H1 (cell line): ENCODE measurements at regions not wholly inside any gene's neighbourhood (a gene's known extent, or its start where the extent isn't known, plus 50 kb on each side); places are given as distances from the start of the nearest gene placed in this dataset.

Experiments used
- BACH1 ChIP-seq: IDR thresholded peaks from 2 replicates; pipeline ENCODE4 v1.6.1; 2012; ENCODE audit warnings: low read length, improper control_type of control experiment
- JUN ChIP-seq: IDR thresholded peaks from 2 replicates; pipeline ENCODE4 v1.6.1; 2011; ENCODE audit warnings: low read depth, mild to moderate bottlenecking, improper control_type of control experiment, low read length
- KDM4A ChIP-seq: IDR thresholded peaks from one replicate; pipeline ENCODE4 v1.7.1; 2012; ENCODE audit warnings: low read depth, mild to moderate bottlenecking, moderate library complexity, low read length, inconsistent platforms; ENCODE audit not compliant: severe bottlenecking
- SIRT6 ChIP-seq: IDR thresholded peaks from one replicate; pipeline ENCODE4 v1.7.1; 2012; ENCODE audit warnings: low read length, inconsistent platforms
- SRF ChIP-seq: IDR thresholded peaks from 2 replicates; pipeline ENCODE4 v1.6.1; 2011; ENCODE audit warnings: mild to moderate bottlenecking, low read depth, low read length, moderate library complexity
- YY1 ChIP-seq: IDR thresholded peaks from 2 replicates; pipeline ENCODE4 v1.6.1; 2011; ENCODE audit warnings: low read depth, mild to moderate bottlenecking, low read length

DNA sequence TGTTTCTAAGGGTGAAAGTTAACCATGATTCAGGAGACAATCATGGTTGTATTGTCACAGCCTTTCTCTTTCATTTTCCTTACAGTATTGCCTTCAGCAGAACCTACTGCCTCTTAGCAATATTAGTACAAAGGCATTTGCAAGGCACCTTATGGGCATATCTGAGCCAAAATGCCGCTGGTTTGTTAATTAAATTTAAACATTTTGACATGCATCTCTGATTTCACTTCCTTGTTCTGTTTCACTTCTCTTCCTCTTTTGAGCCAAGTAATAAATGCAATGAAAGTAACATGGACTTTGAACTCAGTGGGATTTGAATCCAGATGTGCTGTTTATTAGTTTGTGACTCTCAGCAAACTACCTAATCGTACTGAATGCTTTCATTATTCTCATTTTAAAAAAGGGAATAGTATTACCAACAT lies 467.4 kb upstream of the CITED2 start (continued):
- no peak for TF ChIP-seq SRF
- TF ChIP-seq JUN, result no peak
- no peak for TF ChIP-seq BACH1
- TF ChIP-seq SIRT6, result no peak
- TF ChIP-seq YY1, result no peak
- TF ChIP-seq KDM4A, result no peak
